ENCODE measurements at regions not wholly inside any gene's neighbourhood (a gene's known extent, or its start where the extent isn't known, plus 50 kb on each side); places are given as distances from the start of the nearest gene placed in this dataset.

- TF ChIP-seq CTCF (IDR thresholded peaks at IDR 0.05) (no peak), SIN3A (IDR thresholded peaks at IDR 0.05; ENCODE audit: borderline replicate concordance, insufficient read depth, low read depth, low read length) (no peak), REST (IDR thresholded peaks at IDR 0.05; ENCODE audit: insufficient read depth in 1 of 2, low read depth in 2 of 2, low read length in 1 of 2) (no peak), POLR2AphosphoS5 (IDR thresholded peaks at IDR 0.05; ENCODE audit: low read depth, low read length) (no peak)
Observed at GRCh38 chr5:125010356-125010755, 263.9 kb upstream of the ZNF608 start.
